ENCODE measurements at regions not wholly inside any gene's neighbourhood (a gene's known extent, or its start where the extent isn't known, plus 50 kb on each side); places are given as distances from the start of the nearest gene placed in this dataset.

DNA sequence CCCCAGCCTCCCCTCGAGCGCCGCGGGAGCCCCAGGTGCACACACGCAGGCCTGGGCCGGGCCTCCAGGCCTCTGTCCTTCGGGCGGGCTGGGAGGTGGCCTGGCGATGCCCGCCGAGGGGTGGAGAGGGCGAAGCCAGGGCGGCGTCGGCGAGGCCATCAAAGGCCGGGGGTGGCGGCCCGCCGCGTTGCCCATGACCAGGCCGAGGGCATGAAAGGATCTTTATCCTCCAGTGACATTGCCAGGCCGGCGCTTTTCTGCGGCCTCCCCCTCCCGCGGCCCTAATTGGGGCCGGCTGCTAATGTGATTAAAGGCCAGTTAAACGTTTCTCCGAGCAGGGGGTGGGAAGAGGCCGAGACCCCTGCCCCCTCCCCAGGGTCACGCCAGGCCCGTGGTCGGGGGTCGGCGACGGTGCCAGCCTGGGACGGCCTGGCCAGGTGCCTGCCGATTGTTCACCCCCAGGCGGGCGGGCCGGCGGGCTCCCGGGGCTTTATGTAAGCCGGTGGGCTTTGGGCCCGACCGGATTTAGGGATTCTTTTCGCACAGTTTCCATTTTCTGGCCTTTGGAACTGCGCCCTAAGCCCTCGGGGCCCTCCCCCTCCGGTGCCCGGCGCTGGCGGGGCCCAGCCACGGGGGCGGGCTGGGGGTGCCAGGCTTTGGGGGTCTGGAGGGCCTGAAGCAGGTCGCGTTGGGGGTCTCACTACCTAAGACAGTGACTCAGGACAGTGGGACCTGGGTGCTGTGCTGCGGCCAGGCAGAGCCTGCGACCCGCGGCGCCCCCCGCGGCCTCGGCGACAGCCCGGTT lies 103.2 kb upstream of the DIO3 start:
- 0 out of 2 replicates have a peak overlapping the region, but pooled peaks have one; percentile 43 for H2AFZ ChIP-seq
- H3K4me2 ChIP-seq: peak overlapping the region; percentile 79
- peak; percentile 54 for DNase-seq (ENCODE audit: low spot score)
- TF ChIP-seq ZNF331 (CRISPR knock-in tag; IDR thresholded peaks at IDR 0.05; ENCODE audit: low read depth) (no peak), EZH2 (IDR thresholded peaks at IDR 0.05; ENCODE audit: low read depth, unreplicated experiment) (peak; percentile 67)
- H3K4me1 Mint-ChIP-seq: peaks cover 14% of the 10 kb centered on the region
- H3K4me3 Mint-ChIP-seq: no peak overlapping the region
- no peaks in the 10 kb centered on the region for H3K36me3 Mint-ChIP-seq (ENCODE audit: low read depth)
- H3K9me3 Mint-ChIP-seq: no peaks in the 10 kb centered on the region
- no peaks in the 10 kb centered on the region for H3K9me2 ChIP-seq (ENCODE audit: insufficient read depth)
- peak overlapping the region; percentile 56 for H3K4me3 ChIP-seq
- H4K20me1 ChIP-seq (replicated peaks; ENCODE audit: insufficient read depth): no peaks in the 10 kb centered on the region
- H3K27ac Mint-ChIP-seq: no peak overlapping the region
- ATAC-seq: peak; percentile 36
- peaks cover 57% of the 10 kb centered on the region for H3K27me3 Mint-ChIP-seq (ENCODE audit: insufficient read depth, low read depth, poor library complexity)
- peaks cover 78% of the 10 kb centered on the region for H3K27me3 ChIP-seq (ENCODE audit: insufficient read depth)
- H3F3A ChIP-seq (replicated peaks; ENCODE audit: low read depth): no peaks in the 10 kb centered on the region
- no peaks in the 10 kb centered on the region for H3K36me3 ChIP-seq (ENCODE audit: insufficient read depth)
- H3K4me1 ChIP-seq (ENCODE audit: insufficient read depth): peaks cover 9% of the 10 kb centered on the region
- H3K27ac ChIP-seq (ENCODE audit: low read depth): no peak overlapping the region
- H3K79me2 ChIP-seq (replicated peaks; ENCODE audit: insufficient read depth): no peaks in the 10 kb centered on the region

DNA sequence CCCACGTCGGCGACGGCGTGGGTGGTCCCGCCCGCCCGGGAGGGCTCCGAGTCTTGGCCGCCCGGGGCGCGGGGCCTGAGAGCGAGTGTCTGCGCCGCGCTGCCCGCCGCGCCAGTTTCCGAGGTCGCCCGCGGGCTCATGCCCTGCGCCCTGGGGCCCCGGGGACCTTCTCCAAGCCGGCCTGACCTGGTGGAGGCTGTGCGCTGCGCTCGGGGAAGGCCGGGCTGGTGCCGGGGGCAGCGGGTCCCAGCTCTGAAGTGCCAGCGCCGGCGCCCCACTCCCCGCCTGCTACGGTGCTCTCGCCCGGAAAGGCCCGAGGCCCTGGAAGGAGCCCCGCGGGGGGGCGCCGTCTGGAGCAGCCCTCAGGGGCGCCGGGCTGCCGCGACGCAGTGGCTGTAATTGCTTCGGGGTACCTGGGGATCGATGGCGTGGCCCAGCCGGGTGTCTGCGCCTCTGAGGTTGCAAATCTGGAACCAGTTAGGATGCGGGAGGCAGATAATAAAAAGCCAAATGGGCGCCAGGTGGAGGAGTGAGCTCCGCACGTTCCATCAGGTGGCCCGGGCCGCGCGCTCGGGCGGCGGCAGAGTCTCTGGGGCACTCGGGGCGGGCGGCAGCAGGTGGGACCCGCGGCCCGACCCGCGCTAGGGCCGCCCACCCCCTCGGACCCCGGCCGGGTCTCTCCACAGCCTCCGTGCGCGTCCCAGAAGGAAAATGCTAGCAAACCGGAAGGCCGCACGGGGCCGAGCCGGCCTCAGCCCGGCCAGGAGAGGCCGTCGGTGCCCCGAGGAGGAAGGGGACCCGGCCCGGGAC lies 102.3 kb upstream of the DIO3 start:
- Histone ChIP-seq H3K4me1 (ENCODE audit: insufficient read depth) (peaks cover 9% of the 10 kb centered on the region), H3K4me3 (peak overlapping the region; percentile 56), H3K4me2 (peak overlapping the region; percentile 79), H2AFZ (peak overlapping the region; percentile 88; the same call in 1 of the 2 replicates), H3K27me3 (ENCODE audit: insufficient read depth) (peaks cover 74% of the 10 kb centered on the region), H3K9me2 (ENCODE audit: insufficient read depth) (no peaks in the 10 kb centered on the region), H3K79me2 (replicated peaks; ENCODE audit: insufficient read depth) (no peaks in the 10 kb centered on the region), H4K20me1 (replicated peaks; ENCODE audit: insufficient read depth) (no peaks in the 10 kb centered on the region), H3K27ac (ENCODE audit: low read depth) (no peak overlapping the region), H3F3A (replicated peaks; ENCODE audit: low read depth) (no peaks in the 10 kb centered on the region), H3K36me3 (ENCODE audit: insufficient read depth) (no peaks in the 10 kb centered on the region)
- Mint-ChIP-seq H3K4me1 (peaks cover 14% of the 10 kb centered on the region), H3K27ac (no peak overlapping the region), H3K27me3 (ENCODE audit: insufficient read depth, low read depth, poor library complexity) (peaks cover 53% of the 10 kb centered on the region), H3K9me3 (no peaks in the 10 kb centered on the region), H3K4me3 (peak overlapping the region; percentile 65), H3K36me3 (ENCODE audit: low read depth) (no peaks in the 10 kb centered on the region)
- DNase-seq (ENCODE audit: low spot score) (peak; percentile 65), ATAC-seq (peak; percentile 44)
- TF ChIP-seq, protein P1, sequence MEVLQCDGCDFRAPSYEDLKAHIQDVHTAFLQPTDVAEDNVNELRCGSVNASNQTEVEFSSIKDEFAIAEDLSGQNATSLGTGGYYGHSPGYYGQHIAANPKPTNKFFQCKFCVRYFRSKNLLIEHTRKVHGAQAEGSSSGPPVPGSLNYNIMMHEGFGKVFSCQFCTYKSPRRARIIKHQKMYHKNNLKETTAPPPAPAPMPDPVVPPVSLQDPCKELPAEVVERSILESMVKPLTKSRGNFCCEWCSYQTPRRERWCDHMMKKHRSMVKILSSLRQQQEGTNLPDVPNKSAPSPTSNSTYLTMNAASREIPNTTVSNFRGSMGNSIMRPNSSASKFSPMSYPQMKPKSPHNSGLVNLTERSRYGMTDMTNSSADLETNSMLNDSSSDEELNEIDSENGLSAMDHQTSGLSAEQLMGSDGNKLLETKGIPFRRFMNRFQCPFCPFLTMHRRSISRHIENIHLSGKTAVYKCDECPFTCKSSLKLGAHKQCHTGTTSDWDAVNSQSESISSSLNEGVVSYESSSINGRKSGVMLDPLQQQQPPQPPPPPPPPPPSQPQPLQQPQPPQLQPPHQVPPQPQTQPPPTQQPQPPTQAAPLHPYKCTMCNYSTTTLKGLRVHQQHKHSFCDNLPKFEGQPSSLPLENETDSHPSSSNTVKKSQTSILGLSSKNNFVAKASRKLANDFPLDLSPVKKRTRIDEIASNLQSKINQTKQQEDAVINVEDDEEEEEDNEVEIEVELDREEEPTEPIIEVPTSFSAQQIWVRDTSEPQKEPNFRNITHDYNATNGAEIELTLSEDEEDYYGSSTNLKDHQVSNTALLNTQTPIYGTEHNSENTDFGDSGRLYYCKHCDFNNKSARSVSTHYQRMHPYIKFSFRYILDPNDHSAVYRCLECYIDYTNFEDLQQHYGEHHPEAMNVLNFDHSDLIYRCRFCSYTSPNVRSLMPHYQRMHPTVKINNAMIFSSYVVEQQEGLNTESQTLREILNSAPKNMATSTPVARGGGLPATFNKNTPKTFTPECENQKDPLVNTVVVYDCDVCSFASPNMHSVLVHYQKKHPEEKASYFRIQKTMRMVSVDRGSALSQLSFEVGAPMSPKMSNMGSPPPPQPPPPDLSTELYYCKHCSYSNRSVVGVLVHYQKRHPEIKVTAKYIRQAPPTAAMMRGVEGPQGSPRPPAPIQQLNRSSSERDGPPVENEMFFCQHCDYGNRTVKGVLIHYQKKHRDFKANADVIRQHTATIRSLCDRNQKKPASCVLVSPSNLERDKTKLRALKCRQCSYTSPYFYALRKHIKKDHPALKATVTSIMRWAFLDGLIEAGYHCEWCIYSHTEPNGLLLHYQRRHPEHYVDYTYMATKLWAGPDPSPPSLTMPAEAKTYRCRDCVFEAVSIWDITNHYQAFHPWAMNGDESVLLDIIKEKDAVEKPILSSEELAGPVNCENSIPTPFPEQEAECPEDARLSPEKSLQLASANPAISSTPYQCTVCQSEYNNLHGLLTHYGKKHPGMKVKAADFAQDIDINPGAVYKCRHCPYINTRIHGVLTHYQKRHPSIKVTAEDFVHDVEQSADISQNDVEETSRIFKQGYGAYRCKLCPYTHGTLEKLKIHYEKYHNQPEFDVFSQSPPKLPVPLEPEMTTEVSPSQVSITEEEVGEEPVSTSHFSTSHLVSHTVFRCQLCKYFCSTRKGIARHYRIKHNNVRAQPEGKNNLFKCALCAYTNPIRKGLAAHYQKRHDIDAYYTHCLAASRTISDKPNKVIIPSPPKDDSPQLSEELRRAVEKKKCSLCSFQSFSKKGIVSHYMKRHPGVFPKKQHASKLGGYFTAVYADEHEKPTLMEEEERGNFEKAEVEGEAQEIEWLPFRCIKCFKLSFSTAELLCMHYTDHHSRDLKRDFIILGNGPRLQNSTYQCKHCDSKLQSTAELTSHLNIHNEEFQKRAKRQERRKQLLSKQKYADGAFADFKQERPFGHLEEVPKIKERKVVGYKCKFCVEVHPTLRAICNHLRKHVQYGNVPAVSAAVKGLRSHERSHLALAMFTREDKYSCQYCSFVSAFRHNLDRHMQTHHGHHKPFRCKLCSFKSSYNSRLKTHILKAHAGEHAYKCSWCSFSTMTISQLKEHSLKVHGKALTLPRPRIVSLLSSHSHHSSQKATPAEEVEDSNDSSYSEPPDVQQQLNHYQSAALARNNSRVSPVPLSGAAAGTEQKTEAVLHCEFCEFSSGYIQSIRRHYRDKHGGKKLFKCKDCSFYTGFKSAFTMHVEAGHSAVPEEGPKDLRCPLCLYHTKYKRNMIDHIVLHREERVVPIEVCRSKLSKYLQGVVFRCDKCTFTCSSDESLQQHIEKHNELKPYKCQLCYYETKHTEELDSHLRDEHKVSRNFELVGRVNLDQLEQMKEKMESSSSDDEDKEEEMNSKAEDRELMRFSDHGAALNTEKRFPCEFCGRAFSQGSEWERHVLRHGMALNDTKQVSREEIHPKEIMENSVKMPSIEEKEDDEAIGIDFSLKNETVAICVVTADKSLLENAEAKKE (CRISPR knock-in tag; IDR thresholded peaks at IDR 0.05): no peak
- peak; percentile 86 for TF ChIP-seq EZH2 (IDR thresholded peaks at IDR 0.05; ENCODE audit: low read depth, unreplicated experiment)
